Neural cell (in vitro differentiated cells): ENCODE measurements at regions not wholly inside any gene's neighbourhood (a gene's known extent, or its start where the extent isn't known, plus 50 kb on each side); places are given as distances from the start of the nearest gene placed in this dataset.

Experiments used
- H2AFZ ChIP-seq: fragments of 200-600, 300-800 bp; sonication (generic), shearing (Covaris generic); 2 replicates; pipeline ENCODE4 v1.6.0; 2014; ENCODE audit warnings: low read depth, mild to moderate bottlenecking, antibody characterized with exemption, low read length, moderate library complexity
- H3F3A ChIP-seq: fragments of 200-600 bp; shearing (Covaris generic); 2 replicates; pipeline ENCODE4 v1.6.1; 2016; ENCODE audit warnings: mild to moderate bottlenecking, moderate library complexity, mixed read lengths, antibody characterized with exemption, low read length; ENCODE audit not compliant: insufficient read depth, poor library complexity, severe bottlenecking
- H3K27ac ChIP-seq: fragments of 200-600, 300-800 bp; sonication (generic), shearing (Covaris generic); 2 replicates; pipeline ENCODE4 v1.5.1; 2014; ENCODE audit warnings: mild to moderate bottlenecking, low read length, moderate library complexity
- H3K27me3 ChIP-seq: fragments of 300-800, 200-600 bp; sonication (generic), shearing (Covaris generic); 2 replicates; pipeline ENCODE4 v1.6.0; 2014; ENCODE audit warnings: mild to moderate bottlenecking, low read depth, low read length, moderate library complexity; ENCODE audit not compliant: insufficient read depth
- H3K36me3 ChIP-seq: fragments of 300-800, 200-600 bp; sonication (generic), shearing (Covaris generic); 2 replicates; pipeline ENCODE4 v1.5.1; 2014; ENCODE audit warnings: mild to moderate bottlenecking, antibody characterized with exemption, low read length, moderate library complexity; ENCODE audit not compliant: insufficient read depth
- H3K4me2 ChIP-seq: fragments of 300-800, 200-600 bp; sonication (generic), shearing (Covaris generic); 2 replicates; pipeline ENCODE4 v1.6.0; 2014; ENCODE audit warnings: mild to moderate bottlenecking, low read length
- H3K4me3 ChIP-seq: fragments of 300-800, 200-600 bp; sonication (generic), shearing (Covaris generic); 2 replicates; pipeline ENCODE4 v1.5.1; 2014; ENCODE audit warnings: mild to moderate bottlenecking, low read length, moderate library complexity
- H3K79me2 ChIP-seq: fragments of 200-600 bp; shearing (Covaris generic); replicated peaks from 2 replicates; pipeline ENCODE4 v1.6.0; 2014; ENCODE audit warnings: mild to moderate bottlenecking, low read length, moderate library complexity; ENCODE audit not compliant: insufficient read depth
- H3K9ac ChIP-seq: fragments of 300-800, 200-600 bp; sonication (generic), shearing (Covaris generic); 2 replicates; pipeline ENCODE4 v1.6.1; 2016; ENCODE audit warnings: mild to moderate bottlenecking, low read length, mixed read lengths
- H3K9me2 ChIP-seq: fragments of 200-600 bp; shearing (Covaris generic); 2 replicates; pipeline ENCODE4 v1.6.1; 2016; ENCODE audit warnings: mild to moderate bottlenecking, low read length, mixed read lengths; ENCODE audit not compliant: insufficient read depth
- H3K9me3 ChIP-seq: fragments of 200-600, 300-800 bp; sonication (generic), shearing (Covaris generic); 2 replicates; pipeline ENCODE4 v1.6.1; 2016; ENCODE audit warnings: mild to moderate bottlenecking, mixed run types, low read length, moderate library complexity, mixed read lengths
- H4K20me1 ChIP-seq: fragments of 200-600 bp; shearing (Covaris generic); 2 replicates; pipeline ENCODE4 v1.6.1; 2016; ENCODE audit warnings: mild to moderate bottlenecking, mixed run types; ENCODE audit not compliant: insufficient read depth
- CTCF ChIP-seq: fragments of 450-650 bp; IDR thresholded peaks from 2 replicates; pipeline ENCODE4 v1.5.1; 2014; ENCODE audit warnings: antibody characterized with exemption, mild to moderate bottlenecking, moderate library complexity; ENCODE audit not compliant: poor library complexity, severe bottlenecking
- EP300 ChIP-seq: fragments of 450-650 bp; conservative IDR thresholded peaks from 2 replicates; pipeline ENCODE4 v1.6.1; 2014; ENCODE audit warnings: antibody characterized with exemption, mild to moderate bottlenecking, moderate library complexity; ENCODE audit not compliant: poor library complexity, severe bottlenecking
- EZH2 ChIP-seq: fragments of 200-600, 300-800 bp; shearing (Covaris generic), sonication (generic); IDR thresholded peaks from 2 replicates; pipeline ENCODE4 v1.6.1; 2014; ENCODE audit warnings: antibody characterized with exemption, low read length, borderline replicate concordance, mild to moderate bottlenecking; ENCODE audit not compliant: insufficient read depth, poor library complexity, severe bottlenecking
- MXI1 ChIP-seq: fragments of 450-650 bp; conservative IDR thresholded peaks from 2 replicates; pipeline ENCODE4 v1.6.1; 2014; ENCODE audit warnings: antibody characterized with exemption, mild to moderate bottlenecking; ENCODE audit not compliant: poor library complexity, severe bottlenecking
- POLR2AphosphoS5 ChIP-seq: IDR thresholded peaks from 2 replicates; pipeline ENCODE4 v1.6.1; 2012
- RAD21 ChIP-seq: fragments of 450-650 bp; conservative IDR thresholded peaks from 2 replicates; pipeline ENCODE4 v1.6.1; 2014; ENCODE audit warnings: antibody characterized with exemption, mild to moderate bottlenecking, moderate library complexity
- REST ChIP-seq: IDR thresholded peaks from 2 replicates; pipeline ENCODE4 v1.6.1; 2012; ENCODE audit warnings: borderline replicate concordance
- SMC3 ChIP-seq: fragments of 450-650 bp; conservative IDR thresholded peaks from 2 replicates; pipeline ENCODE4 v1.6.1; 2014; ENCODE audit warnings: antibody characterized with exemption, mild to moderate bottlenecking, moderate library complexity; ENCODE audit not compliant: poor library complexity
- TAF1 ChIP-seq: IDR thresholded peaks from 2 replicates; pipeline ENCODE4 v1.6.1; 2012; ENCODE audit warnings: low read depth

GRCh38 chr22:48080316-48081165 is 1318.1 kb downstream of the TBC1D22A start:
- no peak overlapping the region for H3K4me3 ChIP-seq
- no peaks in the 10 kb centered on the region for H3K9me2 ChIP-seq
- no peak overlapping the region for H3K27ac ChIP-seq
- no peaks in the 10 kb centered on the region for H3K36me3 ChIP-seq
- H3K9me3 ChIP-seq: no peaks in the 10 kb centered on the region
- H3K79me2 ChIP-seq: no peaks in the 10 kb centered on the region
- H3F3A ChIP-seq: no peaks in the 10 kb centered on the region
- no peak overlapping the region for H3K9ac ChIP-seq
- no peak overlapping the region for H3K4me2 ChIP-seq
- H3K27me3 ChIP-seq: no peaks in the 10 kb centered on the region
- H2AFZ ChIP-seq: no peak overlapping the region
- no peaks in the 10 kb centered on the region for H4K20me1 ChIP-seq
- TF ChIP-seq TAF1 (no peak), CTCF (no peak), POLR2AphosphoS5 (no peak), SMC3 (no peak), REST (no peak), RAD21 (no peak), MXI1 (no peak), EP300 (no peak), EZH2 (no peak)

GRCh38 chr22:48079505-48080290 is 1317.2 kb downstream of the TBC1D22A start:
- H3K9me3 ChIP-seq: no peaks in the 10 kb centered on the region
- H3K9me2 ChIP-seq: no peaks in the 10 kb centered on the region
- H3K79me2 ChIP-seq: no peaks in the 10 kb centered on the region
- H3K27me3 ChIP-seq: no peaks in the 10 kb centered on the region
- TF ChIP-seq RAD21 (no peak), EP300 (no peak), POLR2AphosphoS5 (no peak), CTCF (no peak), SMC3 (no peak), TAF1 (no peak), EZH2 (no peak), REST (no peak), MXI1 (no peak)
- H2AFZ ChIP-seq: no peak overlapping the region
- H3K36me3 ChIP-seq: no peaks in the 10 kb centered on the region
- no peak overlapping the region for H3K9ac ChIP-seq
- no peak overlapping the region for H3K4me2 ChIP-seq
- no peak overlapping the region for H3K4me3 ChIP-seq
- no peak overlapping the region for H3K27ac ChIP-seq
- H3F3A ChIP-seq: no peaks in the 10 kb centered on the region
- no peaks in the 10 kb centered on the region for H4K20me1 ChIP-seq
